ENCODE measurements at regions not wholly inside any gene's neighbourhood (a gene's known extent, or its start where the extent isn't known, plus 50 kb on each side); places are given as distances from the start of the nearest gene placed in this dataset.
"Not testable (repeated sequence)": the region's sequence is repeated elsewhere in the genome, so short reads cannot be mapped to it uniquely, and the experiment has no call there.

DNA sequence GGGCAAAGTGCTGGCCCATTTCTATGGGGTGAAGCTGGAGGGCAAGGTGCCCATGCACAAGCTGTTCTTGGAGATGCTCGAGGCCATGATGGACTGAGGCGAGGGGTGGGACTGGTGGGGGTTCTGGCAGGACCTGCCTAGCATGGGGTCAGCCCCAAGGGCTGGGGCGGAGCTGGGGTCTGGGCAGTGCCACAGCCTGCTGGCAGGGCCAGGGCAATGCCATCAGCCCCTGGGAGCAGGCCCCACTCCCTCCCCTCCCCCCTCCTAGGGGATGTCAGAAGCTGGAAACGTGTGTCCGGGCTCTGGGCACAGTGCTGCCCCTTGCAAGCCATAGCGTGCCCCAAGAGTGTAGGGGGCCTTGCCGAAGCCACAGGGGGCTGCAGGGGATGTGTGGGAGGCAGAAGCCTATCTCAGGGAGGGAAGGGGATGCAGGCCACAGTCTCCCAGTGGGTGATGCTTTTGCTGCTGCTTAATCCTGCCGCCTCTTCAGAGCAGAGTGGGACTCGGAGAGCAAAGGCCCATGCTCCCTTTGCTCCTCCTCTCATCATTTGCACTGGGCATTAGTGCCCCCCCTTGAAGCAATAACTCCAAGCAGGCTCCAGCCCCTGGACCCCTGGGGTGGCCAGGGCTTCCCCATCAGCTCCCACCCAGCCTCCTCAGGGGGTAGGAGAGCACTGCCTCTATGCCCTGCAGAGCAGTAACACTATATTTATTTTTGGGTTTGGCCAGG lies 85.2 kb downstream of the MRPL57 start:
- not testable (repeated sequence) for TF ChIP-seq POLR2AphosphoS5 (IDR thresholded peaks at IDR 0.05; ENCODE audit: low read depth)
- TF ChIP-seq, protein P1, sequence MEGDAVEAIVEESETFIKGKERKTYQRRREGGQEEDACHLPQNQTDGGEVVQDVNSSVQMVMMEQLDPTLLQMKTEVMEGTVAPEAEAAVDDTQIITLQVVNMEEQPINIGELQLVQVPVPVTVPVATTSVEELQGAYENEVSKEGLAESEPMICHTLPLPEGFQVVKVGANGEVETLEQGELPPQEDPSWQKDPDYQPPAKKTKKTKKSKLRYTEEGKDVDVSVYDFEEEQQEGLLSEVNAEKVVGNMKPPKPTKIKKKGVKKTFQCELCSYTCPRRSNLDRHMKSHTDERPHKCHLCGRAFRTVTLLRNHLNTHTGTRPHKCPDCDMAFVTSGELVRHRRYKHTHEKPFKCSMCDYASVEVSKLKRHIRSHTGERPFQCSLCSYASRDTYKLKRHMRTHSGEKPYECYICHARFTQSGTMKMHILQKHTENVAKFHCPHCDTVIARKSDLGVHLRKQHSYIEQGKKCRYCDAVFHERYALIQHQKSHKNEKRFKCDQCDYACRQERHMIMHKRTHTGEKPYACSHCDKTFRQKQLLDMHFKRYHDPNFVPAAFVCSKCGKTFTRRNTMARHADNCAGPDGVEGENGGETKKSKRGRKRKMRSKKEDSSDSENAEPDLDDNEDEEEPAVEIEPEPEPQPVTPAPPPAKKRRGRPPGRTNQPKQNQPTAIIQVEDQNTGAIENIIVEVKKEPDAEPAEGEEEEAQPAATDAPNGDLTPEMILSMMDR (IDR thresholded peaks at IDR 0.05; ENCODE audit: insufficient read depth, low read length) = not testable (repeated sequence)
- TF ChIP-seq, protein P2, sequence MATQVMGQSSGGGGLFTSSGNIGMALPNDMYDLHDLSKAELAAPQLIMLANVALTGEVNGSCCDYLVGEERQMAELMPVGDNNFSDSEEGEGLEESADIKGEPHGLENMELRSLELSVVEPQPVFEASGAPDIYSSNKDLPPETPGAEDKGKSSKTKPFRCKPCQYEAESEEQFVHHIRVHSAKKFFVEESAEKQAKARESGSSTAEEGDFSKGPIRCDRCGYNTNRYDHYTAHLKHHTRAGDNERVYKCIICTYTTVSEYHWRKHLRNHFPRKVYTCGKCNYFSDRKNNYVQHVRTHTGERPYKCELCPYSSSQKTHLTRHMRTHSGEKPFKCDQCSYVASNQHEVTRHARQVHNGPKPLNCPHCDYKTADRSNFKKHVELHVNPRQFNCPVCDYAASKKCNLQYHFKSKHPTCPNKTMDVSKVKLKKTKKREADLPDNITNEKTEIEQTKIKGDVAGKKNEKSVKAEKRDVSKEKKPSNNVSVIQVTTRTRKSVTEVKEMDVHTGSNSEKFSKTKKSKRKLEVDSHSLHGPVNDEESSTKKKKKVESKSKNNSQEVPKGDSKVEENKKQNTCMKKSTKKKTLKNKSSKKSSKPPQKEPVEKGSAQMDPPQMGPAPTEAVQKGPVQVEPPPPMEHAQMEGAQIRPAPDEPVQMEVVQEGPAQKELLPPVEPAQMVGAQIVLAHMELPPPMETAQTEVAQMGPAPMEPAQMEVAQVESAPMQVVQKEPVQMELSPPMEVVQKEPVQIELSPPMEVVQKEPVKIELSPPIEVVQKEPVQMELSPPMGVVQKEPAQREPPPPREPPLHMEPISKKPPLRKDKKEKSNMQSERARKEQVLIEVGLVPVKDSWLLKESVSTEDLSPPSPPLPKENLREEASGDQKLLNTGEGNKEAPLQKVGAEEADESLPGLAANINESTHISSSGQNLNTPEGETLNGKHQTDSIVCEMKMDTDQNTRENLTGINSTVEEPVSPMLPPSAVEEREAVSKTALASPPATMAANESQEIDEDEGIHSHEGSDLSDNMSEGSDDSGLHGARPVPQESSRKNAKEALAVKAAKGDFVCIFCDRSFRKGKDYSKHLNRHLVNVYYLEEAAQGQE (IDR thresholded peaks at IDR 0.05; ENCODE audit: insufficient replicate concordance, low read depth) = not testable (repeated sequence)

All from HL-60 (cell line).